GM18526 (cell line): ENCODE measurements at regions not wholly inside any gene's neighbourhood (a gene's known extent, or its start where the extent isn't known, plus 50 kb on each side); places are given as distances from the start of the nearest gene placed in this dataset.

Experiments used
- POLR2A ChIP-seq: IDR thresholded peaks from 3 replicates; pipeline ENCODE4 v1.6.1; 2011; ENCODE audit not compliant: insufficient read length; ENCODE audit errors: extremely low read depth

GRCh38 chr14:71815110-71815509, 117.1 kb upstream of the RGS6 start:
- TF ChIP-seq POLR2A: no peak

- no peak for TF ChIP-seq POLR2A
Measured at GRCh38 chr14:71824816-71825215, 107.4 kb upstream of the RGS6 start.

GRCh38 chr14:71833476-71833875, 98.8 kb upstream of the RGS6 start:
- TF ChIP-seq POLR2A: no peak

GRCh38 chr14:71834284-71835204, 97.7 kb upstream of the RGS6 start:
- TF ChIP-seq POLR2A: no peak

GRCh38 chr14:71852181-71852580, 80.0 kb upstream of the RGS6 start:
- TF ChIP-seq POLR2A: no peak

GRCh38 chr14:71855399-71856036, 76.7 kb upstream of the RGS6 start:
- TF ChIP-seq POLR2A: no peak

- no peak for TF ChIP-seq POLR2A
Measured at GRCh38 chr14:71856199-71856919, 75.9 kb upstream of the RGS6 start.

GRCh38 chr14:71863049-71863448, 69.2 kb upstream of the RGS6 start:
- no peak for TF ChIP-seq POLR2A

GRCh38 chr14:71863766-71864165, 68.5 kb upstream of the RGS6 start:
- TF ChIP-seq POLR2A: no peak
